ENCODE measurements at regions not wholly inside any gene's neighbourhood (a gene's known extent, or its start where the extent isn't known, plus 50 kb on each side); places are given as distances from the start of the nearest gene placed in this dataset.

- no peak for TF ChIP-seq IKZF1 (IDR thresholded peaks at IDR 0.05)
These were observed 402.0 kb upstream of the NRG3 start (continued) for GRCh38 chr10:81472927-81473470.

GRCh38 chr10:81473755-81474154 is 401.2 kb upstream of the NRG3 start:
- no peak overlapping the region for H3K9ac ChIP-seq (ENCODE audit: insufficient read depth, low read depth, low read length)
- intact Hi-C loops (cut with micrococcal nuclease; ENCODE audit: unreplicated experiment) (no loop called here), in situ Hi-C loops (cut with HindIII; ENCODE audit: extremely low pct_ligation_motif_present, low pct_unique_long_range_greater_than_20kb) (no loop called here)
- no peaks in the 10 kb centered on the region for H3K36me3 ChIP-seq (replicated peaks in 1 of 2; ENCODE audit: control insufficient read depth in 1 of 2, insufficient read depth in 2 of 2, low read length in 2 of 2)
- H3K4me2 ChIP-seq (ENCODE audit: low read depth, low read length), result no peak overlapping the region
- H3K4me1 ChIP-seq (ENCODE audit: insufficient read depth, low read length), result no peaks in the 10 kb centered on the region
- H4K20me1 ChIP-seq (ENCODE audit: insufficient read depth, low read length), result no peaks in the 10 kb centered on the region
- POLR2A ChIA-PET, result no interaction called here
- H3K4me3 ChIP-seq (replicated peaks in 1 of 3; ENCODE audit: insufficient read depth in 1 of 3, low read depth in 2 of 3, low read length in 3 of 3), result no peak overlapping the region
- no peaks in the 10 kb centered on the region for H3K27me3 ChIP-seq (ENCODE audit: control insufficient read depth in 1 of 2, insufficient read depth in 2 of 2, low read length in 2 of 2)
- H3K9me3 ChIP-seq (ENCODE audit: low read length), result peaks cover 90% of the 10 kb centered on the region
- FAIRE-seq, result no peak
- TF ChIP-seq NFE2L1 (CRISPR knock-in tag; IDR thresholded peaks at IDR 0.05; ENCODE audit: borderline replicate concordance) (no peak), ZNF816 (CRISPR knock-in tag; IDR thresholded peaks at IDR 0.05; ENCODE audit: borderline replicate concordance) (no peak), WIZ (CRISPR knock-in tag; IDR thresholded peaks at IDR 0.05) (no peak), MATR3 (CRISPR knock-in tag; IDR thresholded peaks at IDR 0.05) (no peak), ZNF513 (CRISPR knock-in tag; conservative IDR thresholded peaks at IDR 0.05) (no peak), ZNF24 (IDR thresholded peaks at IDR 0.05) (no peak), LRRFIP1 (CRISPR knock-in tag; conservative IDR thresholded peaks at IDR 0.05) (no peak), JDP2 (CRISPR knock-in tag; IDR thresholded peaks at IDR 0.05; ENCODE audit: borderline replicate concordance) (no peak), MTERF4 (CRISPR knock-in tag; IDR thresholded peaks at IDR 0.05) (no peak), ZGPAT (CRISPR knock-in tag; IDR thresholded peaks at IDR 0.05) (no peak), ZNF256 (CRISPR knock-in tag; conservative IDR thresholded peaks at IDR 0.05) (no peak), FOXK2 (IDR thresholded peaks at IDR 0.05) (no peak), GFI1 (CRISPR knock-in tag; IDR thresholded peaks at IDR 0.05; ENCODE audit: borderline replicate concordance) (no peak), ZFP37 (CRISPR knock-in tag; IDR thresholded peaks at IDR 0.05; ENCODE audit: borderline replicate concordance) (no peak), ZNF552 (CRISPR knock-in tag; IDR thresholded peaks at IDR 0.05; ENCODE audit: borderline replicate concordance) (no peak)
- H3K79me2 ChIP-seq (ENCODE audit: insufficient read depth, low read length), result no peaks in the 10 kb centered on the region
- H2AFZ ChIP-seq (ENCODE audit: low read length), result no peak overlapping the region
- no peak for DNase-seq (ENCODE audit: low spot score)
- no peak for ATAC-seq
- BruUV-seq (replicated peaks), result no TSS peak
- CTCF ChIA-PET (ENCODE audit: low intra/inter-chr PET ratio, low total read pairs), result no interaction called here
- H3K27ac ChIP-seq (ENCODE audit: extremely low read length, insufficient read depth, low read length), result no peak overlapping the region
- WGBS (ENCODE audit: low lambda C conversion rate), result 92% methylated on average over 2 of the region's 4 CpGs

All from HepG2 (cell line).